ENCODE measurements at regions not wholly inside any gene's neighbourhood (a gene's known extent, or its start where the extent isn't known, plus 50 kb on each side); places are given as distances from the start of the nearest gene placed in this dataset.

DNA sequence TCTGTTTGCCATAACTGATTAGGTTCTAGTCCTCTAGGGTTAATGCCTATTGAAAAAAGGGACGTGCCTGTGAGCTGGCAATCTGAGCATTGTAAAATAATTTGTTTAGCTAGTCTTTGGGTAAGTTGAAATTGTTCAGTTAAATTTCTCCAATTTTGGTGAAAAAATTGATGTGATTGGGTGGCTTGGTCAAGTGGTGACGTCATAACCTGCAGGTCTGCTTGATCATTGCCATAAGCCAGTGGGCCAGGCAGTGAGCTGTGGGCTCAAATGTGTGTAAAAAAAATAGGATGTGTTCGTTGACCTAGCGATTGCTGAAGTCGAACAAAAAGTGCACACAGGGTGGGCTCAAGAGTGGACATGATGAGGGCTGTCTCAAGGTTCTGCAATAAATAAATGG, 193.3 kb downstream of the ZC4H2 start:
- Histone ChIP-seq H3K9me3 (ENCODE audit: control insufficient read depth in 1 of 2, insufficient read depth in 1 of 2, low read length in 2 of 2) (peaks cover 5 to 10% of the 10 kb centered on the region in 2 experiments), H3K4me1 (ENCODE audit: insufficient read depth, low read length) (no peaks in the 10 kb centered on the region), H3K4me3 (ENCODE audit: low read length) (no peak overlapping the region), H3K27me3 (ENCODE audit: control insufficient read depth in 1 of 2, insufficient read depth in 2 of 2, low read length in 2 of 2) (no peaks in the 10 kb centered on the region), H3K27ac (ENCODE audit: low read depth in 1 of 2, low read length in 2 of 2) (no peak overlapping the region), H3K36me3 (ENCODE audit: insufficient read depth, low read length) (no peaks in the 10 kb centered on the region)
- intact Hi-C loops (cut with DNase I, micrococcal nuclease), result no loop called here
- Mint-ChIP-seq H3K4me3 (no peak overlapping the region), H3K27me3 (no peaks in the 10 kb centered on the region), H3K27ac (no peak overlapping the region), H3K4me1 (ENCODE audit: low read depth) (no peaks in the 10 kb centered on the region), H3K36me3 (ENCODE audit: low read depth) (no peaks in the 10 kb centered on the region), H3K9me3 (no peaks in the 10 kb centered on the region)
- no peak for DNase-seq
- ATAC-seq (ENCODE audit: poor library complexity), result no peak
- ChIA-PET CTCF (no interaction called here), POLR2A (no interaction called here)
- TF ChIP-seq, protein P1, sequence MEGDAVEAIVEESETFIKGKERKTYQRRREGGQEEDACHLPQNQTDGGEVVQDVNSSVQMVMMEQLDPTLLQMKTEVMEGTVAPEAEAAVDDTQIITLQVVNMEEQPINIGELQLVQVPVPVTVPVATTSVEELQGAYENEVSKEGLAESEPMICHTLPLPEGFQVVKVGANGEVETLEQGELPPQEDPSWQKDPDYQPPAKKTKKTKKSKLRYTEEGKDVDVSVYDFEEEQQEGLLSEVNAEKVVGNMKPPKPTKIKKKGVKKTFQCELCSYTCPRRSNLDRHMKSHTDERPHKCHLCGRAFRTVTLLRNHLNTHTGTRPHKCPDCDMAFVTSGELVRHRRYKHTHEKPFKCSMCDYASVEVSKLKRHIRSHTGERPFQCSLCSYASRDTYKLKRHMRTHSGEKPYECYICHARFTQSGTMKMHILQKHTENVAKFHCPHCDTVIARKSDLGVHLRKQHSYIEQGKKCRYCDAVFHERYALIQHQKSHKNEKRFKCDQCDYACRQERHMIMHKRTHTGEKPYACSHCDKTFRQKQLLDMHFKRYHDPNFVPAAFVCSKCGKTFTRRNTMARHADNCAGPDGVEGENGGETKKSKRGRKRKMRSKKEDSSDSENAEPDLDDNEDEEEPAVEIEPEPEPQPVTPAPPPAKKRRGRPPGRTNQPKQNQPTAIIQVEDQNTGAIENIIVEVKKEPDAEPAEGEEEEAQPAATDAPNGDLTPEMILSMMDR (IDR thresholded peaks at IDR 0.05), result no peak

DNA sequence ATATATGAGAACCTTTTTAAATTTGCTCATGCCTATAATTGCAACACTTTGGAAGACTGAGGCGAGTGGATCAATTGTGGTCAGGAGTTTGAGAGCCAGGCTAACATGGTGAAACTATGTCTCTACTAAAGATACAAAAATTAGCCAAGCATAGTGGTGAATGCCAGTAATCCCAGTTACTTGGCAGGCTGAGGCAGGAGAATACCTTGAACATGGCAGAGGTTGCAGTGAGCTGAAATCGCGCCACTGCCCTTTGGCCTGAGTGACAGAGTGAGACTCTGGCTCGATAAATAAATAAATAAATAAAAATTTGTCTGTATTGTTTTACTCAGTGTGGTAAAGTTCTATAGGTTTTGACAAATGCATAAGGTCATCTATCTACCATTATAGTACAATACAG, 218.2 kb downstream of the ZC4H2 start:
- CTCF ChIA-PET, result no interaction called here
- ATAC-seq (ENCODE audit: poor library complexity) (no peak), DNase-seq (no peak)
- H3K4me1 Mint-ChIP-seq (ENCODE audit: low read depth), result peaks cover 5% of the 10 kb centered on the region
- H3K9me3 Mint-ChIP-seq, result no peaks in the 10 kb centered on the region
- H3K27me3 Mint-ChIP-seq, result no peaks in the 10 kb centered on the region
- H3K4me3 Mint-ChIP-seq, result no peak overlapping the region
- Histone ChIP-seq H3K27me3 (ENCODE audit: control insufficient read depth in 1 of 2, insufficient read depth in 2 of 2, low read length in 2 of 2) (no peaks in the 10 kb centered on the region), H3K27ac (ENCODE audit: low read depth in 1 of 2, low read length in 2 of 2) (no peak overlapping the region), H3K4me1 (ENCODE audit: insufficient read depth, low read length) (peaks cover 3% of the 10 kb centered on the region), H3K9me3 (ENCODE audit: control insufficient read depth in 1 of 2, insufficient read depth in 1 of 2, low read length in 2 of 2) (peaks cover 0 to 4% of the 10 kb centered on the region in 2 experiments), H3K36me3 (ENCODE audit: insufficient read depth, low read length) (no peaks in the 10 kb centered on the region), H3K4me3 (ENCODE audit: low read length) (no peak overlapping the region)
- POLR2A ChIA-PET, result no interaction called here
- intact Hi-C loops (cut with DNase I, micrococcal nuclease), result no loop called here
- H3K36me3 Mint-ChIP-seq (ENCODE audit: low read depth), result peaks cover 9% of the 10 kb centered on the region
- TF ChIP-seq, protein P1 (IDR thresholded peaks at IDR 0.05), result no peak
- H3K27ac Mint-ChIP-seq, result no peak overlapping the region

DNA sequence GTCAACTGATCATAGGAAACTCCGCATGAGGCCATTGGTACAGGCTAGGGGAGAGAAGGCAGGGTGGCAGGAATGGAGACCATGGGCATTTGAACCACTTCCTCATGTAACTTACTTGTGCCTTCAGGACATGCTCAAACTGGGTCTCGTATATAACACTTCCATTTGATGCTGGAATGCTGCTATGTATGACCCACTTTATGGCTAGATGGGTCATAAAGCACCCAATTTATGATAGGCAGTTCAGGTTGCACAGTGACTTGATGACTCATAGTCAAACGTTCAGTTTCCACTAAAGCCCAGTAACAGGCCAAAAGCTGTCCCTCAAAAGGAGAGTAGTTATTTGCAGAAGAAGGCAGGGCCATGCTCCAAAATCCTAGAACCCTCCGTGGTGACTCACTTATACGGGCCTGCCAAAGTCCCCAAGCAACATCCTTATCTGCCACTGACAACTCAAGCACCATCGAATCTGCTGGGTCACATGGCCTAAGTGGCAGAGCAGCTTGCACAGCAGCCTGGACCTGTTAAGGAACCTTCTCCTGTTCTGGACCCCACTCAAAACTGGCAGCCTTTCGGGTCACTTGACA, 236.4 kb downstream of the ZC4H2 start:
- H3K4me3 ChIP-seq (ENCODE audit: low read length), result no peak overlapping the region
- H3K9me3 ChIP-seq (ENCODE audit: control insufficient read depth in 1 of 2, insufficient read depth in 1 of 2, low read length in 2 of 2), result no peaks in the 10 kb centered on the region
- Mint-ChIP-seq H3K4me3 (no peak overlapping the region), H3K4me1 (ENCODE audit: low read depth) (no peaks in the 10 kb centered on the region), H3K27ac (no peak overlapping the region), H3K27me3 (no peaks in the 10 kb centered on the region), H3K36me3 (ENCODE audit: low read depth) (no peaks in the 10 kb centered on the region), H3K9me3 (no peaks in the 10 kb centered on the region)
- intact Hi-C loops (cut with DNase I, micrococcal nuclease), result no loop called here
- ATAC-seq (ENCODE audit: poor library complexity) (no peak), DNase-seq (no peak)
- H3K4me1 ChIP-seq (ENCODE audit: insufficient read depth, low read length), result no peaks in the 10 kb centered on the region
- no peaks in the 10 kb centered on the region for H3K27me3 ChIP-seq (ENCODE audit: control insufficient read depth in 1 of 2, insufficient read depth in 2 of 2, low read length in 2 of 2)
- TF ChIP-seq, protein P1 (IDR thresholded peaks at IDR 0.05), result no peak
- no peak overlapping the region for H3K27ac ChIP-seq (ENCODE audit: low read depth in 1 of 2, low read length in 2 of 2)
- POLR2A ChIA-PET, result no interaction called here
- CTCF ChIA-PET, result no interaction called here
- H3K36me3 ChIP-seq (ENCODE audit: insufficient read depth, low read length), result no peaks in the 10 kb centered on the region
